H4 (cell line): ENCODE measurements at regions not wholly inside any gene's neighbourhood (a gene's known extent, or its start where the extent isn't known, plus 50 kb on each side); places are given as distances from the start of the nearest gene placed in this dataset.
"Not testable (repeated sequence)": the region's sequence is repeated elsewhere in the genome, so short reads cannot be mapped to it uniquely, and the experiment has no call there.

Source experiments
- DNase-seq: peaks from one replicate; pipeline ENCODE4 v3.0.0-alpha.2; 2015; ENCODE audit warnings: low spot score

DNA sequence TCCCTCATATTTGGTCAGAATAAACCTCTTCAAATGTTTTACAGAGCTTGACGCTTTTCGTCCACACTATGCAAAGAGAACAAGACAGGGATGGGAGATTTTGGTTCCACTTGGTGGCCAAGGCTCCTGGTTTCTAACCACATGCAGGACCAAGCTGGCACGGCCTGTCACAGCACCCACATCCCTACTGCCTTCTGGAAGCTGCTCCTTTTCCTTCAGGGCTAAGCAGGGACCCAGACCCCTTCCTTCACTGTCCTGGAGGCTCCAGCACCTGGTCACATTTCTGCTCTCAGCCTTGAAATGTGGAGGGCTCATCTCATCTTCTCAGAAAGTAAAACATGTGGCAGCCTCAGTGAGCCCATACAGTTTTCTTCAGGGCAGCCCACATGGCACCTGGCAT is 50.4 kb upstream of the ARHGEF7 start:
- no peak for DNase-seq

DNA sequence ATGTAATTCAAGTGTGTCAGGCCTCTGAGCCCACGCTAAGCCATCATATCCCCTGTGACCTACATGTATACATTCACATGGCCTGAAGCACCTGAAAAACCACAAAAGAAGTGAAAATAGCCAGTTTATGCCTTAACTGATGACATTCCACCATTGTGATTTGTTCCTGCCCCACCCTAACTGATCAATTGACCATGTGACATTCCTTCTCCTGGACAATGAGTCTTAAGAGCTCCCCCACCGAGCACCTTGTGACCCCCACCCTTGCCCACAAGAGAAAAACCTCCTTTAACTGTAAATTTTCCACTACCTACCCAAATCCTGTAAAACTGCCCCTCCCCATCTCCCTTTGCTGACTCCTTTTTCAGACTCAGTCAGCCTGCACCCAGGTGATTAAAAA is 52.1 kb upstream of the ARHGEF7 start:
- no peak for DNase-seq

DNA sequence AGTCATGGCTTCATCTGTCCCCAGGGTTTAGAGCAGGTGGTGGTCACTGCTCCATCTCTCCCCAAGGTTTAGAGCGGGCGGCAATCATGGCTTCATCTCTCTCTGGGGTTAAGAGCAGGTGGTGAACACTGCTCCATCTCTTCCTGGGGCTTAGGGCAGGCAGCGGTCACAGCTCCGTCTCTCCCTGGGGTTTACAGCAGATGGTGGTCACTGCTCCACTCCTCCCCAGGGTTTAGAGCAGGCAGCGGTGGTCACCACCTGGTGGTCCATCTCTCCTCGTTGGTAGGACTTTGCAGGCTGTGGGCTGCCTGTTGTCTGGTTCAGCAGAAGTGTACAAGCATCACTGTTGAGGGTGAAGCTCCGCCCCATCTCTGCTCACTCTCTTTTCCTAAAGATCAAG is 52.8 kb upstream of the ARHGEF7 start:
- DNase-seq = no peak

DNA sequence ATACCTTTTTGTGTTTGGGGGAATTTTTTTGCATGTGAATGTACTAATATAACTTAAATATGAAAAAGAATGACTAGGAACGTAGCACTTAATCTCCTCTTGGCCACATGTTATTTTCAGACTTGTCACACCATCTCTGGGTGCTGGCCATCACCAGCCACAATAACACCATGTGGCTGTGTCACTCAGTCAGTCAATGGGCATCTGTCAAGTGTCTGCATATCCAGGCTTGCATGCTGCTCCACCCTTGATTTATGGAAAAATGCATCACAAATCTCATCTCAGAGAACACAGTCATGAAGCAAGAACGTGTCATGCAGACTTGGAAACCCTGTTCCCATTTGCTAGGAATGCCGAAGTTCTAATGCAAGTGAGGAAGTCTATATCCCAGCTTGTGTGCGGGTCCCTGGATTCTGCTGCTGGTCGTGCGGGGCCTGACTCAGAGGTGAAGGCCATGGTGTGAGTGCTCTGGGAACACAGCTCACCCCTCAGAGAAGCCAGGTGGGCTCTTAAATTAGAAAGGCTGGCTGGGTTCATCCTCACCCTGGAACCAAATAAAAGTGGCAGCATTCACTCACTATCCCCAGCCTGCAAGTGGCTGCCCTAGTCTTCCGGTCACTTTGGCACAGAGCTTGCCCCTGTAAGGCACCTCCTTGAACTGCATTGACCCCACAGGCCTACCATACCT is 53.6 kb upstream of the ARHGEF7 start:
- DNase-seq = no peak

DNA sequence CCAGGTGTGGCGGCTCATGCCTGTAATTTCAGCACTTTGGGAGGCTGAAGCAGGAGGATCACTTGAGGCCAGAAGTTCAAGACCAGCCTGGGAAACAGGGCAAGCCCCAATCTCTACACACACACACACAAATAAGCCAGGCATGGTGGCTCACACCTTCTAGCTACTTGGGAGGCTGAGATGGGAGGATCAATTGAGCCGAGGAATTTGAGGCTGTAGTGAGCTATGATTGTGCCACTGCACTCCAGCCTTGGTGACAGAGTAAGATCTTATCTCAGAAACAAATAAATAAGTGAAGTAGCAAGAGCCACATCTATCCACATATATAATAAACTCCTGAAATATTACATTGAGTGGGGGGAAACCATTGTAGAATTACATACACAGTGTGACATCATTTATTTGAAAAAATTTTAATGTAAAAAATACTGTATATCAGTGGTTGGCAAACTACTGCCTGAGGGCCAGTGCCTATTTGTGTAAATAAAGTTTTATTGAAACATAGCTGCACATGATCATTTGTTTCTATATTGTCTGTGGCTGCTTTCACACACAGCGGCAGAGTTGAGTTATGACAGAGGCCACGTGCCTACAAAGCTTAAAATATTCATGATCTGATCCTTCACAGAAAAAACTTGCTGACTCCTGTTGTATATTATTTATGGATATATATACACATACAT is 54.7 kb upstream of the ARHGEF7 start:
- no peak for DNase-seq

DNA sequence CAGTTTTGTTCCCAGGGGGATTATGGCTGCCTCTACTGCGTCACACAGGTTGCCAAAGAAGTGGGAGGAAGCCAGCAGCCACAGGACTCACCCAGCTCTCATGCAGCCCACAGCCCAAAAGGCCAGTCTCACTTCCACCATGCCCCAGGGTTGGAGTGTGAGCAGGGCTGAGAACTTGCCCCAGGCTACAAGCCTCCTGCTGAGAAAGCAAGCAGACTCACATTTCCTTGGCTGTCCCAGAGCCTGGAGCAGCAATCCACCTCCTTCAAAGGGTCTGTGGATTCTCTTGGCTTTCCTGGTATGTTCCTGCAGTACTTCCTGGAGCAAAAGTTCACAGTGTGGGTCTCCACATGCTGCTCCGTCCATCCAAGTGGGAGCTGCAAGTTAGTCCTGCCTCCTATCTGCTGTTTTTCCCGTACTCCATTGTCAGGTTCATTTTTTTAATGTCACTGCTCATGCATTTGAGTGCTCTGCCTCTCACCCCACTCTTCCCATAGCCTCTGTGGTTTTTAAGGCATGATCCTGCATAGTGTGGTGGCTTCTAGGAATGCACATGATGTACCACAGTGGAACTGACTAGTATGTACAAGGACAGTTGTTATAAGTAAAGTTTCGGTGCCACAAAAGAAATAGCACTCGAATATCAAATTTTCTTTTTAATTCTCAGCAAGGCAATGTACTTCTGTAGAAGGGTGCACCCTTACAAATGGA is 56.2 kb upstream of the ARHGEF7 start:
- peak; percentile 8 for DNase-seq

DNA sequence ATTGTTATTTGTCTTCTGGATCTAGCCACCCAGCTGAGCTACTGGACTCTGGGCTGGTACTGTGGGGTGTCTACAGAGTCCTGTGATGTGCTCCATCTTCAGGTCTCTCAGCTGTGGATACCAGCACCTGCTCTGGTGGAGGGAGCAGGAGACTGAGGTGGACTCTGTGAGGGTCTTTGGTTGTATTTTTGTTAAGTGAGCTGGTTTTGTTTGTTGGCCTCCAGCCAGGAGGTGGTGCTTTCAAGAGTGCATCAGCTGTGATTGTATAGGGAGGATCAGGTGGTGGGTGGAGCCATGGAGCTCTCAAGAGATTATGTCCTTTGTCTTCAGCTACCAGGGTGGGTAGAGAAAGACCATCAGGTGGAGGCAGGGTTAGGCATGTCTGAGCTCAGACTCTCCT is 56.8 kb upstream of the ARHGEF7 start:
- DNase-seq = not testable (repeated sequence)

- DNase-seq = not testable (repeated sequence)
These were observed 63.3 kb upstream of the ARHGEF7 start for GRCh38 chr13:111051726-111052232.

- DNase-seq = no peak
These were observed 63.9 kb upstream of the ARHGEF7 start for GRCh38 chr13:111051041-111051725.

DNA sequence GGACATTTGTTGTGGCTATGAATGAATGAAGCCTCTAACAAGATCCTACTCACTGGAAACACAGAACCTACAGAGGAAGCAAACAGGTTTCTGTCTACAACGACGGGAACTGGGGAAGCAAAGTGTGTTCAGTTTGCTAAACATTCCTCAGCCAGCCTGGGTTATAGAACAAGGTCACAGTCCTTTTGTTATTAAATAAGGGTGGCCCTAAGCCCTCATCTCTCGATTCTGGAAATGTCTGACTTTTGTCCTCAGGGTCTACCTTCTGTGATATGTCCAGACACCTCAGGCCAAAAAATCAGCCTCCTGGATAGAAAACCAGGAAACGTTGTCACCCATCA is 64.6 kb upstream of the ARHGEF7 start:
- no peak for DNase-seq

DNA sequence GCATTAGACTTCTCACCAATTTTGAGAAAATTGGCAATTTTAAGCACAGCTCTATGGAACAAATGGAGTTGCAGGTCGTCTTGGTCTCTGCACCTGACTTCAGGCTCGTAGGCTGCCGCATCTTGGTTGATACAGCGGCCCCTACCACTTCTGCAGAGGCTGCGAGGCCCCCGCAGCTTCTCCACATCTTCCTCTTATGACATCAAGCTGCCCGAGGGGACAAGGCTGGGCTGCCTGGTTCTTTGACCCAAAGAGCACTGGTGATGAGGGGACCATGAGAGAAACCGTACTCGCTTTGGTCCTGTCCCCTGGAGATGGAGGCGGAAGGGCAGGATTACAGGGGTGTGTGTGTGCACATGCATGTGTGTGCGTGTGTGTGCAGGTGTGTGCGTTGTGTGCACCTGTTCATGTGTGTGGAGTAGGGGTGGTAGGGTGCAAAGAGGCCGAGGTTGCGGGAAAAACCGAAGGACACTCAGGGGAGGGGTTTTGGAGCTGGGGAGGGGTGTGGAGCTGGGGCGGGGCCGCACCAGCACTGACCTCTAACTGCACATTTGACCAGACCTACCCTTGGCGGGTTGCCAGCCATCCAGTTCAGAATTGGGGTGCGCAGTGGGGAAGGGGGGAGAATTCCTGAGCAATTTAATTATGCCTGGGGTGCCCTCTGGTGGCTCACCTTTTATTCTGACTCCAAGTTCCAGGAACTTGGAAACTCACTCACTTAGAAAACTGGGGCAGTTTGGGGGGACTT is 65.1 kb upstream of the ARHGEF7 start:
- no peak for DNase-seq

DNA sequence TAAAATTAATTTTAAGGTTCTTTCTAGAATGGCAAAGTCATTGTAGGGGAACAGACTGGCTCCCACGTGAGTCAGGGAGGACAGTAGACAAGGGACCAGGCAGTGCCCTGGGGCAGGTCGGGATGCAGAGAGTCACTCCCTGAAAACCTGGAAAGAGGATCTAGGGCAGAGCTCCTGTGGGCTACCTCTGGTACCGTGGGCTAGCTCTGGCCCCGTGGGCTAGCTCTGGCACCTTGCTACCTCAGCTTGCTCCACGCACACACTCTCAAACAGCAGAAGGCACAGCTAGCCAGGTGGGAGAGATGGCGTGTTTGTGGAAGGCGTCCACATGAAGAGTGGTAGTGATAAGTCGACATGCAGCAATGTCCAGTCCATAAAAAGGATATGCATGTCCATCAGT is 66.7 kb upstream of the ARHGEF7 start:
- DNase-seq = no peak

DNA sequence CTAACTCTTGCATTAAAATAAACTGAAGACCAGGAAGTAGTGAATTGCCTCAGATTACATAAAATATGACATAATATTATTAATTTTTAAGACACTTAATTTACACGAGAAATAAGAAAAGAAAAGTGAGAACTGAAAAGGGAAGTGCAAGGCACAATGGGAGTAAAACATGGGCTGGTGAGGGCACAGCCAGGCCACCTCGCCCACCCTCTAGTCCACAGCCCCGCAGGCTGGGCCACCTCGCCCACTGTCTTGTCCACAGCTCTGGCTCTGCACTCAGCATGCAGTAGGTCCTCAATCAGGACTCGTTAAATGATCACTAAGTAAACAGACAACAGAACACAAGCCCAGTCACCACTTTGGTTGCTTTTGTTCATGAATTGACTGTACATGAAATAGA is 67.8 kb upstream of the ARHGEF7 start:
- no peak for DNase-seq

DNA sequence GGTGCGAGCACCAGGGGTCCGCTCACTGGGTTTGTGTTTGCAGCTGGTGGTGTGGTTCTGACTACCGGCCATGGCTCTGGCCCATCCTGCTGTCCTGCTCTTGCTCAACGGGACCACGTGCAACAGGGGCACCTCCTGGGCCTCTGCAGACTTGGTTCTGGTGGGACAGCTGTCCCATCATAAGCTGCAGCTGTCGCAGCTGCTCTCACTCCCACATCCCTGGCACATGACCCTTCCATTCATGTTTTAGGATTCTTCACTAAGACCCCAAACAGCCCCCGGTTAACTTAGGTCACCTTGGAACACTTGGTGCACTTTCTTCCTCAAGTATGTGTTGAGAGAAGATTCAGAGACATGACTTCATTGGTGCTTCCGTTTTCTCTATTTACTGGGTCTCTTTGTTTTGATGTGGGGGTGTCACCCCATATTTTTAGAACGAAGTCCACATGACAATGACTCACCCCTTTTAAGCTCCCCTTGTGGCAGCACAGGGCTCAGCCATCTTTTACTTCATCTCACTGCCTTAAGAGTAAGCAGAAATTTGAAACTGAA is 68.4 kb upstream of the ARHGEF7 start:
- peak; percentile 14 for DNase-seq

DNA sequence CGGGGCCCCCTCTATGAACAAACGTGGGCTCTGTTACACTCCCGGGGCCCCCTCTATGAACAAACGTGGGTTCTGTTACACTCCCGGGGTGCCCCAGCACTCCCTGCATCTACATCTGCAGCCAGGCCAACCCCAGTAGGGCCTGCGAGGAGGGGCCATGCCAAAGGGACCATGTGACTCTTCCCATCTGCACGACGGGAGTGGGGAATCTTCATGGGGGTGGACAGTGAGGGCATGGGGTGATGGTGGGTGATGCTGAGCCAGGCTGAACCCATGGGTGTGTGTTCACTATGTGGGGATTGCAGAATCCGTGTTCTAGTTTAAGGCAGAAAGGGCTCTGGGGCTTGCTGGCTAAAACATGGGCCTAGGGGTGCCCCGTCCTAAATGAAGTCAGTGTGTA is 69.9 kb upstream of the ARHGEF7 start:
- DNase-seq = no peak

- DNase-seq = no peak
These were observed 70.9 kb upstream of the ARHGEF7 start for GRCh38 chr13:111044087-111044830.

DNA sequence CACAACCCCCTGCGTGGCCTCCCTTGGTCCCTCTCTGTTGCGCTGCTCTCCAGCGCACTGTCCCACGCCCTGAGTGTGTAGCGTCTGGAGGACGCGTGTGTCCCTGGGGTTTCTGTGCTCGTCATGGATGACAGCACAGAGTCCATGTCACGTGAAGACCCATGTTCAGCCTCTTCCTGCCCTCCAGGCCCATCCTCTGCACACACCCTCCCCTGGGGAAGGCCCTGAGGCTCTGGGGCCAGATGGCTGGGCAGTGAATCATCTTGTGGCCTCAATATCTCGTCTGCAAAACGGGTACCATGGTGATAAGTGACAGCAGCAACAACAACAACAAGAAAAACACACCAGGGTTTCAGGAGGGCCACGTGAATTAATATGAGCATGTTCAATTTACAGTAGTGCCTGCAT is 71.5 kb upstream of the ARHGEF7 start:
- DNase-seq = no peak

DNA sequence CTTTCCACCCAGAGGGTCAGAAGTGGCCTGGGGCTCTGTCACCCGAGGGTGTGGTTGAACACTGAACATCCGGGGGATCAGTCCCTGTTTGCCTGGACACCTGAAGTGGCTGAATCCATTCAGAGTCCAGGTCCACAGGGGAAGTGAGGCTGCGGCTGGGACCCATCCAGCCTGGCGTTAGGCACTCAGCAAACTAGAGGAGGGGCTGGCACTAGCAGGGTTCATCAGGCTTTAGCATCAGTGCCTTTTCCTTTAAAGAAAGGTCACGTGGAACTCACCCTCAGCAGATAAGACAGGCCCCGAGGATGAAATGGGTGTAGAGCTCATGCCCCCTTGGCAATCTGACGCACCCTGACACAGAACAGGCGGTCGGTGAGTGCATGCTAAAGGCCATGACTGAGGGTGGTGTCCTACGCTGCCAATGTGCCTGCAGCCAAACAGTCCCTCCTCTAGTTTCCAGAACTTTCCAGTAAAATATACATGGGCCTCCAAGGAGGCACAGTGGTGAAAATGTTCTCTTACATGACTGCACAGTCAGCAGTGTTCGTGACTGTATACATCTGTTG is 72.4 kb upstream of the ARHGEF7 start:
- no peak for DNase-seq

DNA sequence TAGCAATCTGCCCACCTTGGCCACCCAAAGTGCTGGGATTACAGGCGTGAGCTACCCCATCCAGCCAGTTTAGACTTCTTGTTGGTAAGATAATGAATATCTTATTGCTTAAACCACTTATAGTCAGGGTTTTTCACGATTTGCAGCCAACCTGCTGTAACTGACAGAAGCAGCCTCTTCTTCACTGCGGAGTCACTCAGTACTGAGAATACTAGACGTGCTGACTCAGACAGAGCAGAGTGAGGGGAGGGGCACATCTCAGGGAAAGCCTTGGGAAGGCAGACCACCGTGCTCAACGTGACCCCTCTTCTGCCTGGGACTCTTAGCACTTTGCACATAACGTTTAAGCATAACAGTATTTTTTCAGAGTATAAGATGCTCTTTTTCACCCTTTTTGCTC is 74.3 kb upstream of the ARHGEF7 start:
- DNase-seq = no peak

GRCh38 chr13:111039735-111040134 is 75.4 kb upstream of the ARHGEF7 start:
- DNase-seq = no peak
